ENCODE measurements at regions not wholly inside any gene's neighbourhood (a gene's known extent, or its start where the extent isn't known, plus 50 kb on each side); places are given as distances from the start of the nearest gene placed in this dataset.

DNA sequence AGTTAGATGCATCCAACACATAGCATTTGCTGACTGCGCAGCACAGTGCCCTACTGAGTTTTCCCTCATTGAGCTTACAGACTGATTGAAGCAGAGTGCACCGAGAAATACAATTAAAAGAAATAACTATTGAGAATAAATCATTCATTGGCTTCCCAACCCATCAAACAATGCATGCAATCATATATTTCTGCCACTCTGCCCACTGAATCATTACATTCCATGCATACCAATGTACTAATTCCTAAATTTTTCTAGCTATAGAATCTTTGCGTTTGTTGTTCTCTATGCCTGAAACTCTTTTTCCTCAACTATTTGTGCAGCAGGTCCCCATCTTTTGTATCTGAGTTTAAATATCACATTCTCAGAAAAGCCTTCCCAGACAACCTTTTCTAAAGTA is 783.8 kb downstream of the SORCS1 start:
- Histone ChIP-seq H2AFZ (ENCODE audit: low read length) (no peak overlapping the region), H3K23me2 (ENCODE audit: low read depth, low read length) (no peaks in the 10 kb centered on the region), H2BK5ac (ENCODE audit: low read depth, low read length) (no peak overlapping the region), H3K9me3 (ENCODE audit: insufficient read depth in 2 of 2, low read depth in 1 of 2, low read length in 1 of 2) (peaks cover 0 to 10% of the 10 kb centered on the region in 2 experiments; a peak in 1 of 4 replicates), H3K56ac (replicated peaks; ENCODE audit: insufficient read length, low read depth, low read length) (no peak overlapping the region), H3K4me1 (replicated peaks in 1 of 4; ENCODE audit: control insufficient read depth in 3 of 4, insufficient read depth in 4 of 4, low read length in 3 of 4) (no peaks in the 10 kb centered on the region), H4K91ac (replicated peaks; ENCODE audit: insufficient read length, low read length) (no peak overlapping the region), H2BK12ac (ENCODE audit: low read depth, low read length) (no peak overlapping the region), H3K18ac (ENCODE audit: extremely low read depth, low read length) (no peak overlapping the region), H3K79me2 (ENCODE audit: control insufficient read depth in 1 of 2, insufficient read depth in 2 of 2, low read length in 2 of 2) (no peaks in the 10 kb centered on the region), H3K14ac (ENCODE audit: insufficient read length) (no peak overlapping the region), H3K4ac (replicated peaks; ENCODE audit: insufficient read length, low read depth, low read length) (no peak overlapping the region), H3K4me2 (ENCODE audit: insufficient read depth in 1 of 2, low read depth in 2 of 2, low read length in 2 of 2) (no peak overlapping the region), H3K9ac (replicated peaks in 1 of 4; ENCODE audit: extremely low read depth in 1 of 4, low read depth in 3 of 4, low read length in 3 of 4) (no peak overlapping the region), H3K4me3 (ENCODE audit: extremely low read depth in 1 of 4, insufficient read depth in 2 of 4, low read depth in 3 of 4, low read length in 4 of 4) (no peak overlapping the region), H3K36me3 (ENCODE audit: control insufficient read depth in 2 of 4, insufficient read depth in 4 of 4, low read length in 3 of 4) (no peaks in the 10 kb centered on the region), H2AK5ac (ENCODE audit: low read depth, low read length) (no peak overlapping the region), H3K23ac (ENCODE audit: insufficient read length) (no peak overlapping the region), H3K27ac (ENCODE audit: low read depth, low read length) (no peak overlapping the region), H3K79me1 (ENCODE audit: low read depth, low read length) (no peaks in the 10 kb centered on the region), H2BK120ac (replicated peaks; ENCODE audit: low read depth, low read length) (no peak overlapping the region), H4K5ac (ENCODE audit: insufficient read length, low read depth, low read length) (no peak overlapping the region), H2BK20ac (ENCODE audit: low read length) (no peak overlapping the region), H4K20me1 (replicated peaks in 1 of 2; ENCODE audit: control insufficient read depth in 1 of 2, insufficient read depth in 2 of 2, low read length in 2 of 2) (no peaks in the 10 kb centered on the region), H2BK15ac (ENCODE audit: low read length) (no peak overlapping the region), H3K27me3 (replicated peaks in 1 of 4; ENCODE audit: control insufficient read depth in 3 of 4, extremely low read depth in 1 of 4, insufficient read depth in 3 of 4, low read length in 3 of 4) (no peaks in the 10 kb centered on the region), H4K8ac (ENCODE audit: extremely low read depth, insufficient read depth, low read length) (no peak overlapping the region)
- CTCF ChIA-PET (ENCODE audit: partially characterized antibody) = interaction anchor here (0.9 kb wide), 1 partner anchor 152 kb away, joined by 3 read pairs; no protein-coding TSS in a partner anchor
- FAIRE-seq = no peak
- 95% methylated on average over 3 of the region's 3 CpGs; no CpG with 5 or more reads in 1 of the 2 experiments for WGBS, 2 experiments (ENCODE audit: extremely low coverage in 1 of 2, insufficient coverage in 1 of 2, insufficient read length in 1 of 2, insufficient replicate concordance in 2 of 2, low coverage in 1 of 2, low lambda C conversion rate in 2 of 2, missing lambda C conversion rate in 1 of 2)
- DNase-seq (ENCODE audit: low read depth in 1 of 2, low spot score in 2 of 2) = no peak
- TF ChIP-seq SP2 (IDR thresholded peaks at IDR 0.05; ENCODE audit: low read length) (no peak), NRF1 (IDR thresholded peaks at IDR 0.05; ENCODE audit: low read depth, low read length) (no peak), RNF2 (IDR thresholded peaks at IDR 0.05; ENCODE audit: borderline replicate concordance, low read depth, low read length, missing control alignments, poor library complexity, severe bottlenecking) (no peak), SP1 (IDR thresholded peaks at IDR 0.05; ENCODE audit: low read depth, low read length) (no peak), RAD21 (IDR thresholded peaks at IDR 0.05 in 1 of 2, conservative IDR thresholded peaks at IDR 0.05 in 1 of 2; ENCODE audit: low read depth in 2 of 2, low read length in 2 of 2) (no peak)
- POLR2A ChIA-PET (ENCODE audit: partially characterized antibody) = no interaction called here
